ENCODE measurements at regions not wholly inside any gene's neighbourhood (a gene's known extent, or its start where the extent isn't known, plus 50 kb on each side); places are given as distances from the start of the nearest gene placed in this dataset.

- TF ChIP-seq, protein P1, sequence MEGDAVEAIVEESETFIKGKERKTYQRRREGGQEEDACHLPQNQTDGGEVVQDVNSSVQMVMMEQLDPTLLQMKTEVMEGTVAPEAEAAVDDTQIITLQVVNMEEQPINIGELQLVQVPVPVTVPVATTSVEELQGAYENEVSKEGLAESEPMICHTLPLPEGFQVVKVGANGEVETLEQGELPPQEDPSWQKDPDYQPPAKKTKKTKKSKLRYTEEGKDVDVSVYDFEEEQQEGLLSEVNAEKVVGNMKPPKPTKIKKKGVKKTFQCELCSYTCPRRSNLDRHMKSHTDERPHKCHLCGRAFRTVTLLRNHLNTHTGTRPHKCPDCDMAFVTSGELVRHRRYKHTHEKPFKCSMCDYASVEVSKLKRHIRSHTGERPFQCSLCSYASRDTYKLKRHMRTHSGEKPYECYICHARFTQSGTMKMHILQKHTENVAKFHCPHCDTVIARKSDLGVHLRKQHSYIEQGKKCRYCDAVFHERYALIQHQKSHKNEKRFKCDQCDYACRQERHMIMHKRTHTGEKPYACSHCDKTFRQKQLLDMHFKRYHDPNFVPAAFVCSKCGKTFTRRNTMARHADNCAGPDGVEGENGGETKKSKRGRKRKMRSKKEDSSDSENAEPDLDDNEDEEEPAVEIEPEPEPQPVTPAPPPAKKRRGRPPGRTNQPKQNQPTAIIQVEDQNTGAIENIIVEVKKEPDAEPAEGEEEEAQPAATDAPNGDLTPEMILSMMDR (IDR thresholded peaks at IDR 0.05; ENCODE audit: insufficient read depth, low read length), result no peak
- TF ChIP-seq REST (IDR thresholded peaks at IDR 0.05; ENCODE audit: insufficient replicate concordance, low read depth) (no peak), GABPA (IDR thresholded peaks at IDR 0.05; ENCODE audit: low read depth) (no peak)
Measured at GRCh38 chr2:223316342-223316741, 264.4 kb downstream of the KCNE4 start.
